Kidney epithelial cell (primary cell): ENCODE measurements at regions not wholly inside any gene's neighbourhood (a gene's known extent, or its start where the extent isn't known, plus 50 kb on each side); places are given as distances from the start of the nearest gene placed in this dataset.

ENCODE experiments used
- DNase-seq: peaks from one replicate; pipeline ENCODE4 v3.0.0-alpha.2; 2010; ENCODE audit warnings: low read depth
- H3K27me3 ChIP-seq: 2 replicates; pipeline ENCODE4 v1.6.0; 2011; ENCODE audit warnings: low read length; ENCODE audit not compliant: control insufficient read depth, insufficient read depth
- H3K36me3 ChIP-seq: 2 replicates; pipeline ENCODE4 v1.5.1; 2011; ENCODE audit warnings: low read length; ENCODE audit not compliant: control insufficient read depth, insufficient read depth
- H3K4me3 ChIP-seq: 2 replicates; pipeline ENCODE4 v1.5.1; 2011; ENCODE audit warnings: low read depth, mild to moderate bottlenecking, control low read depth, low read length
- CTCF ChIP-seq: IDR thresholded peaks from 2 replicates; pipeline ENCODE4 v1.5.1; 2011; ENCODE audit warnings: mild to moderate bottlenecking, moderate library complexity, low read length, control low read depth, inconsistent platforms; ENCODE audit not compliant: insufficient read depth, poor library complexity, severe bottlenecking

DNA sequence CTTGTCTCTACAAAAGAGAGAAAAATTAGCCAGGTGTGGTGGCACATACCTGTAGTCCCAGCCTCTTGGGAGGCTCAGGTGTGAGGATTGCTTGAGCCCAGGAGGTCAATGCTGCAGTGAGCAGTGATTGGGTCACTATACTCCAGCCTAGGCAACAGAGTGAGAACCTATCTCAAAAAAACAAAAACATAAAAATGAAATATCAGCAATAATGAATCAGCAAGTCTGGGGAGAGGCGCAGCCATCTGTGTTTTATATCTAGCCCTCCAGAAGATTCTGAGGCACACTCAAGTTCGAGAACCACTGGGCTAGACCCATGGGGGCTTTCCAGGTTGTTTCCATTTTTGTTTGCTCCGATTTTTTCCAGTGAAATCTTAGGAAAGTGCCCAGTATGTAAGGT, 88.1 kb upstream of the BCL6 start:
- H3K27me3 ChIP-seq: no peaks in the 10 kb centered on the region
- DNase-seq: no peak
- TF ChIP-seq CTCF: no peak
- H3K4me3 ChIP-seq: no peak overlapping the region
- H3K36me3 ChIP-seq: no peaks in the 10 kb centered on the region

DNA sequence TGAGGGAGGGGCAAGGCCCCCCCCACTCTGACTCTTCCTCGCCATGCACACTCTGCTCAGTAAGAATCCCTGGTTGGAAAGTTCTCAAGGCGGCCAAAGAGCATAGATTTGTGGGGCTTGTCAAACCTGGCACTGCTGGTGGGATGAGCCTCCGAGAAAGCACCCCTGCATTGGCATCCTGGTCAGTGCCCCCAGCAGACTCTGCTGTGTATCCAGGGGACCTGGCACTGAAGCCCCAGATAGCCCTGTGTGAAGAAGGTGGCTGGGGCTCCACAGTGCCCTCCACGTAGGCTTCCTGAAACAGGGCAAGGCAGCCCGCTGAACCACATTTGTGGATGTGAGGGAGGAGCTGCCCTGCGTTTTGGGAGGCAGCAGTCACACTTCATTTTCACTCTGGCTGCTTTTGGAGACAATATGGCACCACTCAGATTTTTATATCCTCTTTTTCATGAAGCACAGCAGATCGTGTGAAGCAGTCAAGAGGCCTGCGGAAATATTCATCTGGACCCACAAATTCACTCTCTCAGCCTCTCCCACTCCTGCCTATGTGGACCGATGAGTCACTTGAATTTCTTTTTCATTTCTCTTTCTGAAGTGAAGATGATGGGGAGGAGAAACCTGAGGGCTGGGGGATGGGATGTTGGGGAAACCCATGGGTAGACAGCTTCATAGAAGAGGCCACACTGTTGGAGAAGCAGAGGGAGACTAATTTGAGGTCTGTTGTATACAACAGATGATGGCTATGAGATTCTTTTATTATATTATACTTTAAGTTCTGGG, 88.7 kb upstream of the BCL6 start:
- DNase-seq: no peak
- TF ChIP-seq CTCF: no peak
- H3K36me3 ChIP-seq: no peaks in the 10 kb centered on the region
- H3K27me3 ChIP-seq: no peaks in the 10 kb centered on the region
- H3K4me3 ChIP-seq: no peak overlapping the region

GRCh38 chr3:187836823-187837770, 91.8 kb upstream of the BCL6 start:
- no peak for TF ChIP-seq CTCF
- no peak for DNase-seq
- H3K4me3 ChIP-seq: no peak overlapping the region
- no peaks in the 10 kb centered on the region for H3K36me3 ChIP-seq
- no peaks in the 10 kb centered on the region for H3K27me3 ChIP-seq

DNA sequence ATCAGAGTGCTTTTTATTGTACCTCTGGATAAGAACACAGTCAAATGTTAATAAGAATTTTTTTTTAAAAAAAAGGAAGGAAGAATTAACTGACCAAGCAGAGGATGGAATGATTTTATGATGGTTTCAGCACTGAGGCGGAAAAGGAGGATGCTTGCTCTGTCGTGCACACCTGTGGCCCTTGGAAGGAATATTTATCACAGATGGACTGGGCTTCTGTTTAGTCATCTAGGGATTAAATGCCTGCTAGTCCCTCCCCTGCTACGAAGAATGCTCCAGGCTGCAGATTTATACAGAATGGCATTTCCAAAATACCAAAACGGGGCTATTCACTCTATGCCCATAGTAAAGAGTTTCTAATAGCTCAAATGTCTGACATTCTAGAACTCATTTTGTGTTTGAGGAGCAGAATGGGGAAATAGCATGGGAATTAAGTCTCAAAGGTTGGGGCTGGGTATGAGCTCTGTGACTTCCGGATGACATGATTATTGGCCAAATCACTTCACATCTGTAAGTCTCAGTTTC, 92.8 kb upstream of the BCL6 start:
- no peak for TF ChIP-seq CTCF
- H3K4me3 ChIP-seq: no peak overlapping the region
- no peak for DNase-seq
- H3K36me3 ChIP-seq: no peaks in the 10 kb centered on the region
- no peaks in the 10 kb centered on the region for H3K27me3 ChIP-seq

- TF ChIP-seq CTCF: no peak
- Histone ChIP-seq H3K27me3 (no peaks in the 10 kb centered on the region), H3K4me3 (no peak overlapping the region), H3K36me3 (no peaks in the 10 kb centered on the region)
- no peak for DNase-seq
Measured at GRCh38 chr3:187839422-187839821, 94.2 kb upstream of the BCL6 start.
